ENCODE measurements at regions not wholly inside any gene's neighbourhood (a gene's known extent, or its start where the extent isn't known, plus 50 kb on each side); places are given as distances from the start of the nearest gene placed in this dataset.

DNA sequence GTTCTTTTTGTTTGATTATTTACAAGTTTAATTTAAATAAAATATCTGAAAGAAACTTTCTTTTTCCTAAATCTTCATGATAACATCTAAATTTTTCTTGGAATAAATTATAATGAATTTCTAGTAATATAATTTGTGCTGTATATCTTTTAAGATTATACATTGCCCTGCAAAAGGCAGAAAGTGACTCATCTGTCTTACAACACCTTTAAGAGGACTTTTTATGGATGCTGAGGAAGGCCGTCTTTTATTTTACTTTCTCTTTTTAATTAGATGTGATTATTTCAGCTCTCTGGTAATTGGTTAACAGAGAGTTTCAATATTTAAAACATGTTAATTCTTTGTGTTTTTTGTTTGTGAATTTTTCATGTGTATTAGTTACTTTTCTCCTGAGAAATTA, 598.4 kb downstream of the RPL10L start:
- TF ChIP-seq, protein P1, sequence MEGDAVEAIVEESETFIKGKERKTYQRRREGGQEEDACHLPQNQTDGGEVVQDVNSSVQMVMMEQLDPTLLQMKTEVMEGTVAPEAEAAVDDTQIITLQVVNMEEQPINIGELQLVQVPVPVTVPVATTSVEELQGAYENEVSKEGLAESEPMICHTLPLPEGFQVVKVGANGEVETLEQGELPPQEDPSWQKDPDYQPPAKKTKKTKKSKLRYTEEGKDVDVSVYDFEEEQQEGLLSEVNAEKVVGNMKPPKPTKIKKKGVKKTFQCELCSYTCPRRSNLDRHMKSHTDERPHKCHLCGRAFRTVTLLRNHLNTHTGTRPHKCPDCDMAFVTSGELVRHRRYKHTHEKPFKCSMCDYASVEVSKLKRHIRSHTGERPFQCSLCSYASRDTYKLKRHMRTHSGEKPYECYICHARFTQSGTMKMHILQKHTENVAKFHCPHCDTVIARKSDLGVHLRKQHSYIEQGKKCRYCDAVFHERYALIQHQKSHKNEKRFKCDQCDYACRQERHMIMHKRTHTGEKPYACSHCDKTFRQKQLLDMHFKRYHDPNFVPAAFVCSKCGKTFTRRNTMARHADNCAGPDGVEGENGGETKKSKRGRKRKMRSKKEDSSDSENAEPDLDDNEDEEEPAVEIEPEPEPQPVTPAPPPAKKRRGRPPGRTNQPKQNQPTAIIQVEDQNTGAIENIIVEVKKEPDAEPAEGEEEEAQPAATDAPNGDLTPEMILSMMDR (IDR thresholded peaks at IDR 0.05) = no peak
- no peak for TF ChIP-seq POLR2A (IDR thresholded peaks at IDR 0.05)

Data from thyroid gland (tissue), 4 donors.